Activated CD4-positive, alpha-beta T cell treated with anti-CD3 and anti-CD28 coated beads for 1 hour (primary cell): ENCODE measurements at regions not wholly inside any gene's neighbourhood (a gene's known extent, or its start where the extent isn't known, plus 50 kb on each side); places are given as distances from the start of the nearest gene placed in this dataset.

Source experiments
- DNase-seq: peaks from one replicate; pipeline ENCODE4 v3.0.0-alpha.2; 2020

GRCh38 chr12:125272383-125272933 is 207.2 kb downstream of the AACS start:
- no peak for DNase-seq

- no peak for DNase-seq
Observed at GRCh38 chr12:125276567-125276966, 211.3 kb downstream of the AACS start.

- no peak for DNase-seq
Observed at GRCh38 chr12:125280482-125281377, 215.5 kb downstream of the AACS start.

GRCh38 chr12:125282921-125283320 is 217.7 kb downstream of the AACS start:
- DNase-seq, result no peak

GRCh38 chr12:125283521-125283920 is 218.3 kb downstream of the AACS start:
- no peak for DNase-seq

- no peak for DNase-seq
Observed at GRCh38 chr12:125284087-125284486, 218.9 kb downstream of the AACS start.

- DNase-seq, result no peak
Observed at GRCh38 chr12:125284945-125285685, 219.9 kb downstream of the AACS start.

GRCh38 chr12:125286005-125286727 is 220.9 kb downstream of the AACS start:
- no peak for DNase-seq

- no peak for DNase-seq
Observed at GRCh38 chr12:125287155-125287847, 222.1 kb downstream of the AACS start.

GRCh38 chr12:125288931-125289928 is 224.0 kb downstream of the AACS start:
- no peak for DNase-seq

- no peak for DNase-seq
Observed at GRCh38 chr12:125289970-125290369, 224.7 kb downstream of the AACS start.

GRCh38 chr12:125292700-125293099 is 227.5 kb downstream of the AACS start:
- no peak for DNase-seq

- DNase-seq, result no peak
Observed at GRCh38 chr12:125295550-125295949, 230.3 kb downstream of the AACS start.

- no peak for DNase-seq
Observed at GRCh38 chr12:125296701-125297100, 231.5 kb downstream of the AACS start.

GRCh38 chr12:125299840-125300239 is 234.6 kb downstream of the AACS start:
- no peak for DNase-seq

- DNase-seq, result no peak
Observed at GRCh38 chr12:125300249-125300648, 235.0 kb downstream of the AACS start.

- no peak for DNase-seq
Observed at GRCh38 chr12:125303337-125303736, 238.1 kb downstream of the AACS start.

- DNase-seq, result no peak
Observed at GRCh38 chr12:125304029-125304428, 238.8 kb downstream of the AACS start.

- no peak for DNase-seq
Observed at GRCh38 chr12:125305231-125305630, 240.0 kb downstream of the AACS start.

GRCh38 chr12:125310461-125310860 is 245.2 kb downstream of the AACS start:
- DNase-seq, result no peak

GRCh38 chr12:125311050-125311449 is 245.8 kb downstream of the AACS start:
- no peak for DNase-seq
